GM12874 (cell line): ENCODE measurements at regions not wholly inside any gene's neighbourhood (a gene's known extent, or its start where the extent isn't known, plus 50 kb on each side); places are given as distances from the start of the nearest gene placed in this dataset.

Source experiments
- TF ChIP-seq, protein P1 (sequence below): IDR thresholded peaks from 2 replicates; pipeline ENCODE4 v1.5.1; 2011; ENCODE audit warnings: low read depth, mild to moderate bottlenecking, control low read depth, low read length, moderate library complexity; ENCODE audit not compliant: insufficient read depth

DNA sequence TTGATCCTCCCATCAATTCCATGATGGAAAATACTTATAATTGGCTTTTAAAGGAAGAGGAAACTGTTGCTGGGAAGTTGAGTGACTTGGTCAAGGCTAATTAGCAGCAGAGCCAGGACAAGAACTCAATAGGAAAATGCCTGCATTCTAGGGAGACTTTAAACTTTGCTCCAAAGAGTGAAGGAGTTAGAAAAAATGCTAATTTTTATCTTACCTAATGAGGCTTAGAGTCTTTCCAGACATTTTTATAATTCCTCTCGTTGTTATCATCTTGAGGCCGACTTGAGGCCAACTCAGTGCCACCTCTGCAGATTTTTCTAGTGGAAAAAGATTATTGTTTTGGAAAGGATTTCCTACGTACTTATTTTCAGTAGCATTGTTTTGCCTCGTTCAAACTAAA is 344.6 kb downstream of the ETNK1 start:
- TF ChIP-seq, protein P1, sequence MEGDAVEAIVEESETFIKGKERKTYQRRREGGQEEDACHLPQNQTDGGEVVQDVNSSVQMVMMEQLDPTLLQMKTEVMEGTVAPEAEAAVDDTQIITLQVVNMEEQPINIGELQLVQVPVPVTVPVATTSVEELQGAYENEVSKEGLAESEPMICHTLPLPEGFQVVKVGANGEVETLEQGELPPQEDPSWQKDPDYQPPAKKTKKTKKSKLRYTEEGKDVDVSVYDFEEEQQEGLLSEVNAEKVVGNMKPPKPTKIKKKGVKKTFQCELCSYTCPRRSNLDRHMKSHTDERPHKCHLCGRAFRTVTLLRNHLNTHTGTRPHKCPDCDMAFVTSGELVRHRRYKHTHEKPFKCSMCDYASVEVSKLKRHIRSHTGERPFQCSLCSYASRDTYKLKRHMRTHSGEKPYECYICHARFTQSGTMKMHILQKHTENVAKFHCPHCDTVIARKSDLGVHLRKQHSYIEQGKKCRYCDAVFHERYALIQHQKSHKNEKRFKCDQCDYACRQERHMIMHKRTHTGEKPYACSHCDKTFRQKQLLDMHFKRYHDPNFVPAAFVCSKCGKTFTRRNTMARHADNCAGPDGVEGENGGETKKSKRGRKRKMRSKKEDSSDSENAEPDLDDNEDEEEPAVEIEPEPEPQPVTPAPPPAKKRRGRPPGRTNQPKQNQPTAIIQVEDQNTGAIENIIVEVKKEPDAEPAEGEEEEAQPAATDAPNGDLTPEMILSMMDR: no peak

DNA sequence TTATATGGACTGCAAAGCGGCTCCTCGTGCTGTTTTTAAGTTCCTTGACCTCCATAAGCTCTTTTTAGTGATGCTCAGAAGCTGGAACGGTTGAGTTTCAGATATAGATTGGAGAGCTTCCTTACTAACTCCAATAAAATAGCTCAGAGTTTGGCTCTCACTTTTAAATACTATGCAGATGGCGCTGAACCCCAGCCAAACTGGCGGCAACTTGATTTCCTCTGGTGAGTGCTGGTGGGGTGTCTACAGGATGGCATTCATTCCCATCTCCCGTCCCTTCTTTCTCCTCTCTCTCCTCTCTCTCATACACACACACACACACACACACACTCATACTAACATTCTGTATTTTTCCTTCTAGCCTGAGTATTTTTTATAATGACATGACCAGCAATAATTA is 346.3 kb downstream of the ETNK1 start:
- TF ChIP-seq, protein P1: no peak

GRCh38 chr12:22971701-22972191 is 346.8 kb downstream of the ETNK1 start:
- TF ChIP-seq, protein P1: no peak

DNA sequence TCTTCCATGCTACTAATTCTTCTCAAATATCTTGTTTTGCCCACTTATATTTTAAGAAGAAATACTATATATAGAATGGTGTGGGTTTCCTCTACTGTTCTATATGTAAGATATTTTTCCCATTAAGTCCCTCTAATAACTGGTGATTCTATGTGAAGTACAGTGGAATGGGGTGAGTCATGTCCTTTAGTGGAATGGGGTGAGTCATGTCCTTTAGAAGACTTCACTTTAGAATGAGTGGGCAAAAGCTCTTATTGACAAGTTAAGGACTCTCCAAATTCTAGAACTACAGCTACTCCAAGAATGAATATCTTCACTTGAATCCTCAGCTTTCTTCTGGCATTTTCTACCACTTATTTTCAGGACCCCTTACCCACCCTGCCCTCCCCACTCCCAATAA is 349.9 kb downstream of the ETNK1 start:
- TF ChIP-seq, protein P1: no peak

DNA sequence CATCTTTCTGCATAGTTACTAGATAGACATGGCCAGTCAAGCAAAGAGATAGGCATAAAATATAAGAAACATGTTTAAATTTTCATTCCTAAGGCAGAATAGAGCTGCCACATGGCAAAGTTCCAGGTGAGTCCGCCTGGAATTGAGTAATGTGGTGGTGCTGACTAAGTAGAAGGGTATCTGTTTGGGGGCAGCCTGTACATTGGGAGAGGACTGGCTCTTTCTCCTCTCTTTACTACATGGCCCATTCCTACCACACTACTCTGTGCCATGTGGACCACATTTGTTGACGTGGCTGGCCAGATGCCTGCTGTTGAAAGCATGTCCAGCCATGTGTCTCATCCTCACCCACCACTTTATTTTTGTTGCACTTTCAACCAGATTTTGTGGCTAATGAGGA is 354.0 kb downstream of the ETNK1 start:
- TF ChIP-seq, protein P1: no peak

DNA sequence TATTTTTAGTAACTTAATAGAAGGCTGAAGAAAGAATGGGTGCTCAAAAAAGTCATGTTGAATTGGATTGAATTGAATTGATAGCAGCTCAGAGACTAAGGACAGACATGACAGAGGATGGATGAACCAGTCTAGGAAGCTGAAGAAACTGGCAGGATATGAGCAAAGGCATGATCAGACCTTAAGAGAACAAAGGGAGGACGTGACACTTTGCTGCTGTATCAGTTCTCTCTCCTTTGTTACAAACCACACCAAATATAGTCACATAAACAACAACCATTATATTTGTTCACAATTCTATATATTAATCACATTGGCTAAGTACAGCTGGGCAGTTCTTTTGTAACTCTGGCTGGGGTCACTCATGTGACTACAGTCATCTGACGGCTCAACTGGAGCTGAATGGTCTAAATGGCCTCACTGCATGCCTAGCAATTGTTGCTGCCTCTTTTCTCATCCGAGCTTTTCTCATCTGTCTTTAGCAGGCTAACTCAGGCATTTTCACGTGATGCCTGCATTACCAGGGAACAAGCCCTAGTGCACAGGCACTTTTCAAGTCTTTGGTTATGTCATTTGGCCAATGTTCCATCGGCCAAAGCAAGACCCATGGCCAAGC is 355.0 kb downstream of the ETNK1 start:
- TF ChIP-seq, protein P1: no peak

DNA sequence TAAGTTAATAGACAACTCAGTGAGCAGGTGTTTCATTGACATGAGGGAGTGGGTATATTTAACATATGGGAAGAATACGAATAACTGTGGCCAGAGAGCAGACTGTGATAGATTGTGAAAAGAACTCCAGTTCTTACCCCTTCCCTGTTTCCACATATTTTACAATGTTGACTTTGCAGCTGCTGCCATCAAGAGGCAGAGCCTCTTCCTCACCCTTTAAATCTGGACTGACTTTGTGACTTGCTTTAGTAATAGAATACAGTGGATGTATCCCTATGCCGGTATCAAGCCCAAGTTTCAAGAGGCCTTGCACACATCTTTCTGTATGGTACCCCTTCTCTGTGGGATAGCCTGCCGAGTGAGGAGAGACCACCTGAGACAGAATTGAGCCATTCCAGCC is 356.7 kb downstream of the ETNK1 start:
- TF ChIP-seq, protein P1: no peak
